Hepatocyte (in vitro differentiated cells): ENCODE measurements at regions not wholly inside any gene's neighbourhood (a gene's known extent, or its start where the extent isn't known, plus 50 kb on each side); places are given as distances from the start of the nearest gene placed in this dataset.

Source experiments
- DNase-seq: peaks from one replicate; pipeline ENCODE4 v3.0.0-alpha.2; 2016; ENCODE audit warnings: low spot score
- H2AFZ ChIP-seq: fragments of 200-600 bp; sonication (generic); 2 replicates; pipeline ENCODE4 v1.6.0; 2016; ENCODE audit warnings: antibody characterized with exemption, mild to moderate bottlenecking
- H3K27ac ChIP-seq: fragments of 200-600 bp; sonication (generic); 2 replicates; pipeline ENCODE4 v1.5.1; 2016; ENCODE audit warnings: mild to moderate bottlenecking
- H3K27me3 ChIP-seq: fragments of 200-600 bp; sonication (generic); 2 replicates; pipeline ENCODE4 v1.6.1; 2016
- H3K36me3 ChIP-seq: fragments of 200-600 bp; sonication (generic); replicated peaks from 2 replicates; pipeline ENCODE4 v1.5.1; 2016; ENCODE audit warnings: low read depth; ENCODE audit not compliant: insufficient read depth
- H3K4me1 ChIP-seq: fragments of 200-600 bp; sonication (generic); 2 replicates; pipeline ENCODE4 v1.5.1; 2016; ENCODE audit warnings: mild to moderate bottlenecking, moderate library complexity; ENCODE audit not compliant: insufficient read depth
- H3K4me2 ChIP-seq: fragments of 200-600 bp; sonication (generic); 2 replicates; pipeline ENCODE4 v1.6.0; 2016
- H3K4me3 ChIP-seq: fragments of 200-600 bp; sonication (generic); 2 replicates; pipeline ENCODE4 v1.5.1; 2016; ENCODE audit warnings: mild to moderate bottlenecking
- H3K79me2 ChIP-seq: fragments of 200-600 bp; sonication (generic); 2 replicates; pipeline ENCODE4 v1.6.0; 2017; ENCODE audit warnings: mild to moderate bottlenecking
- H3K9me2 ChIP-seq: fragments of 200-600 bp; sonication (generic); replicated peaks from 2 replicates; pipeline ENCODE4 v1.6.0; 2017; ENCODE audit warnings: mild to moderate bottlenecking; ENCODE audit not compliant: insufficient read depth
- H3K9me3 ChIP-seq: fragments of 200-600 bp; sonication (generic); 2 replicates; pipeline ENCODE4 v1.5.1; 2016; ENCODE audit warnings: low read depth, mild to moderate bottlenecking
- H4K20me1 ChIP-seq: fragments of 200-600 bp; sonication (generic); 2 replicates; pipeline ENCODE4 v1.6.0; 2016; ENCODE audit warnings: mild to moderate bottlenecking; ENCODE audit not compliant: insufficient read depth, poor library complexity, severe bottlenecking
- CTCF ChIP-seq: fragments of 200-600 bp; sonication (generic); IDR thresholded peaks from 2 replicates; pipeline ENCODE4 v1.5.1; 2016; ENCODE audit warnings: antibody characterized with exemption, mild to moderate bottlenecking; ENCODE audit not compliant: poor library complexity
- EZH2 ChIP-seq: fragments of 200-600 bp; sonication (generic); IDR thresholded peaks from 2 replicates; pipeline ENCODE4 v1.6.1; 2016; ENCODE audit warnings: antibody characterized with exemption, mild to moderate bottlenecking, borderline replicate concordance
- EZH2phosphoT487 ChIP-seq: fragments of 200-600 bp; sonication (generic); IDR thresholded peaks from one replicate; pipeline ENCODE4 v1.6.1; 2018; ENCODE audit warnings: antibody characterized with exemption, mild to moderate bottlenecking, low read depth, moderate library complexity; ENCODE audit not compliant: unreplicated experiment, severe bottlenecking
- WGBS: methylation state at CpG from one replicate; pipeline ENCODE4 v1.1.6; 2016; ENCODE audit warnings: low lambda C conversion rate; ENCODE audit errors: missing lambda C conversion rate; 5-methylcytosine and 5-hydroxymethylcytosine counted together

DNA sequence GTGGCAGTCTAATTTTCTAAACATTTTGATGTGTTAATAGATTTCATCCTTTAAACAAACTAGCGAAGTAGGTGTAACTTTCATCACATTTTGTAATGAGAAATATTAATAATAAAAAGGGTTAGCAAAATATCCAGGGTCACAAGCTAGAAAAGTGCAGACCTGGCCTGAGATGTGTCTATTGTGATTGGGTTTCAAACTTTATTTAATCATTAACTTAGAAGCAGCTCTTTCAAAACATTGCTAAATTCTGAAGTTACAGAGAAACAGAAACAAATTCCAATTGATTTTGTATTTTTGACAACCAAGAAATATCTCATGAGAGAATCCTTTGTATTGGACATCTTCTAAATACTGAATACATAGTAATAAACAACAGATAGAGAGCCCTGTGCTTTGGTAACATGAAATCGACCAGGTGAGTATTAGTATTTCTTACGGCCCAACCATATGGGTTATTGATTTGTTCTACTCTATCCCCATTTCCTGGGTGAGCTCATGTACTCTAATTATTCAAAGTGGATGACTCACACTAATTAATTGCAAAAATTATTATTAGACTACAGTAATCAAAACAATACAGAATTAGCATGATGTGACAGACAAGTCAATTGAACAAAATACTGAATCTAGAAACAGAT, 1093.8 kb upstream of the AGA start:
- no peaks in the 10 kb centered on the region for H3K9me2 ChIP-seq
- no peaks in the 10 kb centered on the region for H3K27me3 ChIP-seq
- no peak overlapping the region for H3K27ac ChIP-seq
- TF ChIP-seq CTCF: no peak
- no peak for TF ChIP-seq EZH2
- TF ChIP-seq EZH2phosphoT487: no peak
- H3K9me3 ChIP-seq: no peaks in the 10 kb centered on the region
- 56% methylated on average over 3 of the region's 3 CpGs for WGBS
- H4K20me1 ChIP-seq: no peaks in the 10 kb centered on the region
- no peak overlapping the region for H3K4me2 ChIP-seq
- no peak overlapping the region for H3K4me3 ChIP-seq
- H3K79me2 ChIP-seq: no peaks in the 10 kb centered on the region
- H3K4me1 ChIP-seq: no peaks in the 10 kb centered on the region
- no peak overlapping the region for H2AFZ ChIP-seq
- DNase-seq: no peak
- no peaks in the 10 kb centered on the region for H3K36me3 ChIP-seq

GRCh38 chr4:178553201-178553600, 1111.0 kb upstream of the AGA start:
- Histone ChIP-seq H3K4me3 (no peak overlapping the region), H3K9me2 (no peaks in the 10 kb centered on the region), H2AFZ (no peak overlapping the region), H3K4me1 (no peaks in the 10 kb centered on the region), H3K36me3 (no peaks in the 10 kb centered on the region), H3K27me3 (no peaks in the 10 kb centered on the region), H3K9me3 (no peaks in the 10 kb centered on the region), H3K27ac (no peak overlapping the region), H3K79me2 (no peaks in the 10 kb centered on the region), H4K20me1 (no peaks in the 10 kb centered on the region), H3K4me2 (no peak overlapping the region)
- no peak for DNase-seq
- no peak for TF ChIP-seq CTCF
- no peak for TF ChIP-seq EZH2
- TF ChIP-seq EZH2phosphoT487: no peak
- 41% methylated on average over 1 of the region's 1 CpG for WGBS

- Histone ChIP-seq H3K79me2 (no peaks in the 10 kb centered on the region), H3K27me3 (no peaks in the 10 kb centered on the region), H2AFZ (no peak overlapping the region), H3K9me3 (no peaks in the 10 kb centered on the region), H3K9me2 (no peaks in the 10 kb centered on the region), H3K36me3 (no peaks in the 10 kb centered on the region), H3K4me1 (no peaks in the 10 kb centered on the region), H3K27ac (no peak overlapping the region), H3K4me2 (no peak overlapping the region), H3K4me3 (no peak overlapping the region), H4K20me1 (no peaks in the 10 kb centered on the region)
- TF ChIP-seq EZH2phosphoT487 (no peak), CTCF (no peak), EZH2 (no peak)
- WGBS: 68% methylated on average over 1 of the region's 1 CpG
- no peak for DNase-seq
These were observed 1112.1 kb upstream of the AGA start for GRCh38 chr4:178554352-178554751.
